ENCODE measurements at regions not wholly inside any gene's neighbourhood (a gene's known extent, or its start where the extent isn't known, plus 50 kb on each side); places are given as distances from the start of the nearest gene placed in this dataset.

GRCh38 chr2:4656326-4656725, 953.0 kb downstream of the DCDC2C start:
- TF ChIP-seq, protein P1, sequence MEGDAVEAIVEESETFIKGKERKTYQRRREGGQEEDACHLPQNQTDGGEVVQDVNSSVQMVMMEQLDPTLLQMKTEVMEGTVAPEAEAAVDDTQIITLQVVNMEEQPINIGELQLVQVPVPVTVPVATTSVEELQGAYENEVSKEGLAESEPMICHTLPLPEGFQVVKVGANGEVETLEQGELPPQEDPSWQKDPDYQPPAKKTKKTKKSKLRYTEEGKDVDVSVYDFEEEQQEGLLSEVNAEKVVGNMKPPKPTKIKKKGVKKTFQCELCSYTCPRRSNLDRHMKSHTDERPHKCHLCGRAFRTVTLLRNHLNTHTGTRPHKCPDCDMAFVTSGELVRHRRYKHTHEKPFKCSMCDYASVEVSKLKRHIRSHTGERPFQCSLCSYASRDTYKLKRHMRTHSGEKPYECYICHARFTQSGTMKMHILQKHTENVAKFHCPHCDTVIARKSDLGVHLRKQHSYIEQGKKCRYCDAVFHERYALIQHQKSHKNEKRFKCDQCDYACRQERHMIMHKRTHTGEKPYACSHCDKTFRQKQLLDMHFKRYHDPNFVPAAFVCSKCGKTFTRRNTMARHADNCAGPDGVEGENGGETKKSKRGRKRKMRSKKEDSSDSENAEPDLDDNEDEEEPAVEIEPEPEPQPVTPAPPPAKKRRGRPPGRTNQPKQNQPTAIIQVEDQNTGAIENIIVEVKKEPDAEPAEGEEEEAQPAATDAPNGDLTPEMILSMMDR (IDR thresholded peaks at IDR 0.05): no peak
- TF ChIP-seq POLR2A (IDR thresholded peaks at IDR 0.05): no peak

All from lower leg skin (tissue), 3 donors.